Stimulated activated CD8-positive, alpha-beta memory T cell treated with anti-CD3 and anti-CD28 coated beads, Interleukin-4, amount 100 ng/mL, for 4 hours (primary cell): ENCODE measurements at regions not wholly inside any gene's neighbourhood (a gene's known extent, or its start where the extent isn't known, plus 50 kb on each side); places are given as distances from the start of the nearest gene placed in this dataset.

Experiments used
- DNase-seq, 2 donors: peaks; one replicate each; pipeline ENCODE4 v3.0.0-alpha.2; 2020; ENCODE audit warnings: low read depth in 2 of 2, low spot score in 1 of 2

DNA sequence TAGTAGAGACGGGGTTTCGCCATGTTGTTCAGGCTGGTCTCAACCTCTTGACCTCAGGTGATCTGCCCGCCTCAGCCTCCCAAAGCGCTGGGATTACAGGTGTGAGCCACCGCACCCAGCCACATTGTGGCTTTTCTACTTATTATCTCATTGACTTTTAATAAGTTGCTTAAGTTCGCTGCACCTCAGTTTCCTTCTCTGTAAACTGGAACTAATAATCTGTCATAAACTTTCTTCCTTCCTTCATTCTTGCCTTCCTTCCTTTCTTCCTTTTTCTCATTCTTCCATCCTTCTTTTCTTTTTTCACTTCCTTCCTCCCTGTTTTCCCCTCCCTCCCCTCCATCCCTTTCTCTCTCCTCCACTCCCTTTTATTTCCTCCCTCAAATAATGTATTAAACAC, 192.2 kb downstream of the MAF start:
- DNase-seq: no peak

DNA sequence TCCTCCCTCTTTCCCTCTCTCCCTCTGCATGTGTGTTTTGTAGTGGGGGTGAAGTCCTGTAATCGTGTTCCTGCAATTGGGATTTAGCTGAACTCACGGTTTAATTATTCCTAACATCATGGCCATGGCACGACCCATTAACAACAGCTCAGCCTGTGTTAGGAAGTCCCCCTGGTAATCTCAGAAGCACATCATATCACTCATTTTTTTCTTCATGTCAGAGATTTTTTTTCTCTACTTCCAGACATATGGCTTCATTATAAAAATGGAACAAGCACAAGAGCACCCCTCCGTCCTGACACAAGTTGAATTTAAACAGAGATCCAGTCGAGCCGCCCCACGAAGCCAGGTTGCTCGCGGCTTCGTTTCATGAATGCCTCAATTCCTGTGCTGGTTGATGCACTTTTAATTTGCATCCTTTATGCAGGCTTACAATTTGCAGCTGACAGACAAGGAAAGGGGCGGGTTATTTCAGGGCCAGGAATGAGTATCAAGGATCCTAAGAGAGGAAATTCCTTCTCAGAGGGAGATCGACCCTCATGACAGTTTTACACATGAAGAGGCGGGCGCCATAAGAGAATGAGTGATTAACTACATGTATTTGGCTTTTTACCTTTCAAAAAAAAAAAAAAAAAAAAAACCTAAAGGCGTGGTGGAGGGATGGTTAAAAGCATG, 192.9 kb downstream of the MAF start:
- no peak for DNase-seq

DNA sequence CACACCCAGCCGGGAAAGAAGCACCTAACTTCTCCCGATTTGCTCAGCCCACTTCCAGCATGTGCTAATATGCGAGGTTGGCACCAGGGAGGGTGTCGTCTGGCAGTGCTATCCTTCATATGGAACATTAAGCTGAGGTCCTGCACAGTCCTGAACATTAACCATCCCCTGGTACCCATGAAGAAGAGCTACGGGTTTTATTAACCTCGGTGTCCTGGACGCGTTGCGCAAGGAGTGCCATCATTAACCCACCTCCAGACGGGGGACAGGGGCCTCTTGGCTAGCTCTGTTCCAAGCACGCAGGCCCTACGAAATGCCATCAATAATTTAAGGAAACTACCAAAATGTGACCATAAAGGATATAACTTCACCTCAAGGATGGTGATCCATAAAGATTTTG, 193.5 kb downstream of the MAF start:
- no peak for DNase-seq

DNA sequence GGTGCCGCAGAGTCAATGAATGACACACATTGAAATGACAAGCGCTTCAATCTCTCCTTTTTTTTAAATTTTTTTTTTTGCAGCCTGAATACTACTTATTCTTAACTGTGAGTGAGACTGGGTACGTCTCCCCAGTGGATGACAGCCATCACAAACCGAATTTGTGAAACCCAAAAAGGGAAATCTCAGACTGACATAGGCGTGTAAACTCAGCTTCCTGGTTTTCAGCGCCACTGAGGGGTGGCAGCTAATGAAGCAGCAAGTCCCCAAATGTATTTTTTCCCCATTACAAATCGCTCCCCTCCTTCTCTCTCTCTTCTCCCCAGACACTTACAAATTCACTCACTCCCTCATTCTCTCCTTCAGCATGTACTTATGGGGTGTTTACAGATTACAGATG, 196.0 kb downstream of the MAF start:
- DNase-seq: no peak

DNA sequence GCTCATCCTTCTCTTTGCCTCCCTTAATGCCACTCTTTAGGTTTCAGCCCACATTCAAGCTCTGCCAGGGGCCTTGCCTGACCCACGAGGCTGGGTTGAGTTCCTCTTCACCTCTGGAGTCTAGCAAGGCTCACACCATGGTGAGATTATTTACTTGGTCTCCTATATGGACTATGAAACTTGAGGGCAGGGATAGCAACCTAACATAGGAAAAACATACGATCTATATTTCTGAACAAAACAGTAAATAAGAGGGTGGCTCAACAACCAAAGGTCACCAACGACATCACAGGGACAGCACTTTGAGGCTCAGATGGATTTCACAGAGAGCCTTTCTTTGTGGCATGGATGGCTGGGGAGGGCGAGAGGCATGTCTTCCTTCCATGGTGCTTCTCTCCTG, 197.0 kb downstream of the MAF start:
- DNase-seq: no peak

DNA sequence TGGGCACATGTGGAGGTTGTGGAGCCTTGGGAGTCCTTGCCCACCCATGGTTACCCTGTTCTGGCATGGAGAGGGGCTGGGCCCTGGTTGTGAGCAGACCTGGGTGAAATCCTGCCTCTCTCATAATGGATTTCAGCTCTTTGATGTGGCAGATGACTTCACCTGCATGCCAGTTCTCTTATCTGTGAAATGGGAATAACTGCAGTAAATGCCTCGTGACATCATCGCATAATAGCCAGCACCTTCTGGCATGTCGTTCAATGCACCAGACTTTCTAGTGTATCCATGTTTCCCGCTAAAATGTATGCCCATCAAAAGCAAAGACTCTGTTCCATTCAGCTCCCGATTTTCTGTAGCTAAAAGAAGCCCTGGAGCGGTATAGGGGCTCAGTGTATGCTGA, 197.6 kb downstream of the MAF start:
- DNase-seq: no peak

DNA sequence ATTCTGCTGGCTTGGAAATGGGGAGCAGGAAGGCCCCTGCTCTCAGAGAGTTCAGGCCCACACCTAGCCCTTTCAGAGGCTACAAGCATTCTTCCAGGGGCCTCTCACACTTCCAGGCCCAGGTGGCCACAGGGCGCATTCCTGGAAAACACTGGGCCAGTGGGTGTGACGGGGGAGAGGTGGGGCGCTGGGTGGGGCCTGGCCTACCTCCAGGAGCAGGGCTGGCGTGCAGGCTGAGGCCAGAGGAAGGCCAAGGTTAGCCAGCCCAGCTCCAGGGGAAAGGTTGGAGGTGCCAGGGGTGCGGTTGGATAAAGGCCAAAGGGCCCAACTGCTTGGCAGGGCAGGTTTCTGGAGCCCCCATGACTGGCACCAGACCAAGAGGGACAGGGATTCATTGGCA, 198.2 kb downstream of the MAF start:
- DNase-seq: no peak

DNA sequence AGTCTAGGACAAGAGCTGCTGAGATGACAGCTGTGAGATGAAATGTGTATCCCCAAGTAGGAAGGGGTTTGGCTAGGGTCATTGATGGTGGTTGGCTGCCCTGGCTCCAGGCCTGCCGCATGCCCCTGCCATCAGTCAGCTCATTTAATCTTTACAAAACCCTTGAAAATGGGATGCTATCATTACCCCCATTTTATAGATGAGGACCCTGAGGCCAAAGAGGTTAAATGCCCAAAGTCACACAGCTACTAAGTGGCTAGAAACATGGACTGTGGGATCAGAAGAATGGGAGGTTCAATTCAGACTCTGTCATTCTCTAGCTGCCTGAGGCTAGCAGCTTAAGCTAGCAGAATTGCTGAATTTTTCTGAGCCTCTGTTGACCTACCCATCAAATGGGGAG, 198.8 kb downstream of the MAF start:
- DNase-seq: no peak

DNA sequence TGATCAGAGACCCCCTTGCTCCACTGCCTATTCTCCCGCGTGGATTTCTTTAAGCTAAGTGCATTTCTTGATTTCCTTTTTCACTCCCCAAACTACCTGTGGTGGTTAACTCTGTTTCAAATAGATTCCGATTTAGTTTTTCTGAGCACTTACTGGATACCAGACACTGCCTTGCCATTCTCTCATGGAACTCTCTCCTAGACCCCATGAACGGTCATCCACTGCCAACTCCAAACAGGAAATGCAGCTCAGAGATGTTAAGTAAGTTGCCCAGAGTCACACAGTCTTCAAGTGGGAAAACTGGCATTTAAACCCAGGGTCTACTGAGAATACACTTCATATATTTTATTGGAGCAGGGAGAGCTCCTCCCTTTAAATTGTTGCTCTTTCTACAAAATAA, 199.4 kb downstream of the MAF start:
- DNase-seq: no peak

DNA sequence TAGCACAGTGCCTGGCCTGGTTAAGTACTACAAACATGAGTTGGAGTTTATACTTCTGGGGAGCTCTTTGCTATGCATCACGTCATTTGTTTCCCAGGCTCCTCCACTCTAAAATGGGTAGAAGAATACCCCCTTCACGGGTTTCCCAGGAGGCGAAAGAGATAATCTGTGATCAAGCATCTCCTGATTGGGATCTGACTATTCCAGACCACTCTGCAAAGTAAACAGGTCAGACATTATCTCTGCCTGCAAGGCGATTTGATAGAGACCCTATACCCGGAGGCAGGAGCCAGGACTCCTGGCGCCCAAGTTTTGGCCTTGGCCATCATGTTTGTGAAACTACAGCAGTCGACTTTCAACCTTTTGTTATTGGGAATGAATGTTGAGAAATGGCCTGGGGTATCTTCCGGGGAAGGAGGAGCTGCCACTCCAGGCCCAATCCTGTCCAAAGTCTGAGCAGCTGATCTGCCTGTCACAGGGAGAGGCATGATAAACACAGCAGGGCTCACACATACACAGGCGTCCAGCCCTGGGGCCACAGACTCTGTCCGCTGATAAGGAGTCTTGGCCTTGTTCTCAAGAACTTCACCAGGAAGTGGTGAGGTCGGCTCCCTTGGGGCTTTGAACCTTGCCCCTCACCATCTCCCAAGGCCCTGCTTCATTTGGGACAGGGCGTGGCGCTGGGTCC, 199.9 kb downstream of the MAF start:
- DNase-seq: no peak

DNA sequence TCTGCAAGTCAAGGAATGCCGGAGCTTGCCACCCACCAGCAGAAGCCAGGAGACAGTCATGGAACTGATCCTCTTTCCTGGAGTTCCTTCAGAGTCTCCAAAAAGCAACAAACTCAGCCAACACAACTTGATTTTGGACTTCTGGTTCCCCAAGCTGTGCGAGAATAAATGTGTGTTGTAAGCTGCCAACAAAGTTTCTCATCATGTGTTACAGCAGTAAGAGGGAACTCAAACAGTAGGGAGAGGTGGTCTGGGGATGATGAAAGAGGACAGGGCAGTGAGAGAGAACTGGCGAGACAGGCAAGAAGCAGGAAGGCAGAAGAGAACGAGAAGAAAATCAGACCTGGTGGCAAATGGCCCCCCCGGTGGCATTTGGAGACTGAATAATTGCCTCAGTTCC, 204.9 kb downstream of the MAF start:
- no peak for DNase-seq

DNA sequence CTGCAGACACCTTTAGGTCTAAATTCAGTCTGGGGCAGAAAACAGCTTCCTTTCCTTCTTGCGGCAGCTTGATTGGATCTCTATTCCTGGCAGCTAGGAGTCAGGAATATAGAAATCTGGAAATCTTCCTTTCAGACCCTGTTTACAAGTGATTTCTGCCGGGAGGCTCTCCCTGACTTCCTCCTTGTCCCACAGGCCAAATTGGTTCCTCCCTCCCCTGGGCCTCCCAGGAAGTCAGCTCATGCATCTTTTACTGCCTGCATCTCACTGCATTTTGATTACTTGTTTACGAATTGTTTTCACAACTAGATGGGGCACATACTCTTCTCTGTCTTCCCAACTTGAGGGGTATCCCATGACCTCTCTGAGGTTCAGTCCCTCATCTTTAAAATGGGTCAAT, 206.3 kb downstream of the MAF start:
- no peak for DNase-seq

DNA sequence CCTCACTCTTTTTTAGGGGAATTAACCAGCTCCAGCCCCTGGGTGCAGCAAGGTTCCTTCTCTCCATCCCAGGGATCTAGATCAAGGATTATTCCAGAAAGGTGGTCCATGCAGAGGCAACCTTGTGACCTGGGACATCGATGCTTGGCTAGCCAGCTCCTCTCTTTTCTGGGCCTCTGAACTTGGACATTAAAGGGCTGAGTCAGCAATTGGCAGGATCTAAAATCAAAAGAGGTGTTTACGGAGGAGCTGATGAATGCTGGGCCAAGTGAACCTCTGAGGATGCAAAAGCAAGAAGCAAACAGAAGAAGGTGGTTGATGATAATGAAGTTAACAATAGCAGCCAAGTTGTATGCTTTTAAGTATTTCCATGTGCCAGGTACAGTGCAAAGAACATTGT, 207.0 kb downstream of the MAF start:
- DNase-seq: no peak

DNA sequence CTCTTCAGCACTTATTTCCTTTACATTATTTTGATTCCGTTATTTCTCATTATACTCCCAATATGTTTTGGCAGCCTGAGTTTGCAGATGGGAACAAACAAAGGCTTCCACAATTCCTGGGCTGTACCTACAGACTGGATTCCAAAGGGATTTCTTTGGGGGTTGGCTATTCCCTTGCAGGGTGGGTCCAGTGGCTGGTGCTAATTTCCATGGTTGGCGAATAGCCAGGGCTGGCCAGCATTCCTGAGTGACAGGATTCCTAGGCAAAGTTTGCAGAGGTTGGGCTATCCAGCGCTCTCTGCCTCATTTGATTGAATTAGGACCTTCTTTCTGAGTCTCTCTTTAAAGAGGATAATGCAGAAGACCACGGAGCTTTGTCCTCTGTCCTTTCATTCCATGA, 207.4 kb downstream of the MAF start:
- no peak for DNase-seq

DNA sequence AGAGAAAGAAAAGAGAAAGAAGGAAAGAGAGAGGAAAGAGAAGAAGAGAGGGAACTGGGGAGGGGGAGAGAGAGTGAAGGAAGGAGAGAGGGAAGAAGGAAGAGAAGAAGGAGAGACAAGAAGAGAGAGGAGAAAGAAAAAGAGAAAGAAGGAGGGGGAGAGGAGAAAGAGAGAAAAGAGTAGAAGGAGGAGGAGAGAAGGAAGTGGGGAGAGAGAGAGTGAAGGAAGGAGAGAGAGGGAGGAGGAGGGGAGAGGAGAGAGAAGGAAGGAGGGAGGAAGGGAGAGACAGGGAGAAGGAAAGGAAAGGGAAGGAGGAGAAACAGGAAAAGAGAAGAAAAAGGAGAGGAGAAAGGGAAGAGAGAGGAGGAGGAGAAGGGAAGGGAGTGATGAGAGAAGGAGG, 208.5 kb downstream of the MAF start:
- no peak for DNase-seq

DNA sequence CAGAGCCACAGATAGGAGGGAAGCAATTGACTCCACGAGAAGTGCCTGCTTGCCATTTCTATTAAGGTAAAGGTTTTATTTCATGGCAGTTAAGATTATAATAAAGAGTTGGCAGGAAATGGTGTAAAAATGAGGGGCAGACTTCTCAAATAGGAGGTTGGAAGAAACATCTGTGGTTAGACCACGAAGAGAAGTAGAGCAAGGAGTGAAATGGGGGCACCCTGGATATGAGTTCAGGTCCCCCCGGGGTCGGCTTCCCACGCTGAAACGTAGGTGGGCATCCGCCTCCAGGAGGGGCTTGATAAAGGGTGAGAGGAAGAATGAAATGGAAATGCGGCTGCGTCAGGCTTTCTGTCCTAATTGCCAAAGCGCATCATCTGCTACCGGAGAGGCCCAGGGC, 209.1 kb downstream of the MAF start:
- no peak for DNase-seq

DNA sequence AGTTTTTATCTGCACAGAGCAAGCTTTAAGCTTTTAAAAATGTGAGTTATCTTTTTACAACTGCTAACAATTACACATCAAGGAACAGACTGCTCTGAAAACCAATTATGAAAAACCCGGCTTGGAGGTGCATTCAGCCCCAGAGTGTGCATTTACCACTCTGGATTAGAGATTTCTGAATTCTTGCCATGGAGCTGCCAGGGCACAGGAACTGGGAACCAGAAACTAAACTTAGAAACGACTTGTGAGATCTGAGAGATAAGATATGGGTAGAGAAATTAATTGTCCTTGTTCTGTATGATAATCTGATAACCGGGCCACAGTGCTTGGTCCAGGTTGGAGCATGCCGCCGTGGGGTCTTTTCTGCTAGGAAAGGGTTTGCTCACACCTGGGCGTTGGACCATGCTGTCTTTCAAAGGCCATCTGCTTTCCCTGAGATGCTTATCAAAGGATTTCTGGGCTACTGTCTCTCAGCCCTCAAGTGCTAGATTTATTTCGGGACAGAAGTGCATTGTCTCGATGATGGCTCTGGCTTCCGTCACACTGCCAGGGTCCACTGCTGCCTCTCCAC, 210.0 kb downstream of the MAF start:
- no peak for DNase-seq

DNA sequence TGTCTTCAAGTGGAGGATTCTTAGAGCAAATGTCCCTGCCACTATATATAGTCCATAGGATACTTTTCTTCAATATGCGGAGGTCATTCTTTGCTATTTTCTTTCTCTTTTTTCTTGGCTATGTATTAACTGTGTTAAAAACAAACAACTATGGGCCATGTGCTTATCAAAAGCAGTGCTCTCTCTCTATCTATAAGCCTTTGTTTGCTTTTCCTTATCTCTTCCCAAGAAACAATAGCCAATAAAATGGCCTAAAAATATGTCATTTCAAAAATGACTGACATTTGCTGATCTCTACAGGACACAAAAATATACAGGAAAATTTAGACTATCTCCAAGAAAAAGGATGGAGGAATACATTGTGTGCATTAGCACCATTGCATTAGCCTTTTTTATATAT, 212.1 kb downstream of the MAF start:
- no peak for DNase-seq

DNA sequence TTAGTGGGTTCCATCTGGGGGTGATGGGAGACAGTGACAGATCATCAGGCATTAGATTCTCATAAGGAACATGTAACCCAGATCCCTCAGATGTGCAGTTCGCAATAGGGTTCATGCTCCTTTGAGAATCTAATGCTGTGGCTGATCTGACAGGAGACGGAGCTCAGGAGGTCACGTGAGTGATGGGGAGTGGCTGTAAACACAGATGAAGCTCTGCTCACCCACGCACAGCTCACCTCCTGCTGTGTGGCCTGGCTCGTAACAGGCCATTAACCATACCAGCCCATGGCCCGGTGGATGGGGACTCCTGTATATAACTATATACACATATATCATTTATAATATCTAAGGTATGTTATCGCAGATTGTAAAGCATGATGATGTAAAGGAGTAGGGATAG, 214.2 kb downstream of the MAF start:
- DNase-seq: no peak

DNA sequence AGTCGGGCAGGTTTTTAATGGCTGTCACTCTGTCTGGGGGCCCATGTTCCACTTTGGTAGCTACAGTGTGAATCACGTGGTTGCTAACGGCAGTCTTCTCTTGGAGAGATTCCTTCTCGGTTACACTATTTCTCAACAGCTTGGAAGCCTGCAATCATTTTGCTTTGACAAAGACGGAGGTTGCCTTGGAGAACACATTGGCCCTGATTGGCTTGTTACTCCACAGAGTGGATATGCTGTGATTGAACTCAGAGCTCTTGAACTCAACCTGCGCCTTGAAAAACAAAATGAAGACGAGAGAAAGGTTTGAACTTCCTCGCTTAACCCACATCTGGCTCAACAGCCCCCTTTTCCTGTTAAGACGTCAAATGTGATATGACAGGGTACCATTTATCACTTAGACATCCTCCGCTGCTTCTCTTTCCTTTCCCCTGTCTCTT, 218.9 kb downstream of the MAF start:
- no peak for DNase-seq

DNA sequence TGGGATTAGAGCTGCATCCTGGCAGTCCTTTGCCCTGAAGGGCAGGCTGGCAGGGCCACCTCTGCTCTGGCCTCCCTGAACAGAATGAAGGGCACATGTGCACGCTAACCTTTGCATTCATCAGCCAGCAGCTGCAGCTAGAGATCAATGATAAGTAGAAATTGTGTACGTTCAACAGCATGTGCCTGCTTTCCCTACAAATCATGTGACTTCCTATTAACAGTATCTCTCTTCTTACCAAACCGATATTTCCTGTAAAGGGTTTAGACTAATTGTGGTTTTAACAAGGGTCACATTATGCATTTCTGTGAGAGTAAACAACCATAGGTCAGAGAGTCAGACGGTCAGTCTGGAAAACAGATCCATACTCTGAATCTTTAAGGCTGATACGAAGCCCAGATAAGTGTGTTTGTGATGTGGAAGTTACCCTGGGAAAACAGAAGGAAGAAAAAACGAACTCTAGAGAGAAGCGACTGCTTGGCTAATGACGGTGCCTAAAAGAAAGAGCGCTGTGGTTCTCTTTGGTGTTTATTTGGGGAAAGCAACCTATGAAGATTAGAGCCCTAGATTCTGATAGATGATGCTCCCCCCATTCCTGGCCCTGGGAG, 219.4 kb downstream of the MAF start:
- no peak for DNase-seq

DNA sequence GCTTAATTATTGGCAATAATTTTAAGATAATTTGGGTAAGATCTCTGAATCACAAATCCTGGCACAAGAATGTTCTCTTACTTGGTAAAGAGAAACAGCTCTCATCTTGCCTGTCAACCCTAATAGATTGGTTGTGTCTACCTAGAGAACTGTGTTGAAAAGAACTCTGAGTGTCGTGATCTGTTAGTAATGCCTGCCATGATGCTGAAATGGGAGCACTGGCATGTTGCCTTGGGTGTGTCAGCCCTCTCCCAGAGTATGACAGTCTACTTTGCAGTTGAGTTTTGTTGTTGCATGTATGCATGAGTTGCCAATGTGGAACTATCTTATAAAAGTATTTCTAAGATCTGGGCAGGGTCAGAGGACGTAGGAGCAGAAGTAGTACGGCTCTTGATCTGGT, 221.4 kb downstream of the MAF start:
- DNase-seq: no peak
